Upper lobe of left lung (tissue), 4 donors: ENCODE measurements at regions not wholly inside any gene's neighbourhood (a gene's known extent, or its start where the extent isn't known, plus 50 kb on each side); places are given as distances from the start of the nearest gene placed in this dataset.

Experiments used
- CTCF ChIP-seq, 6 experiments: fragments of 450-650 bp in 4 of 6; fragments of 200-600 bp in 2 of 6; sonication (generic) in 2 of 6; IDR thresholded peaks; one replicate each; pipeline ENCODE4 v1.5.1; 2016 to 2019; ENCODE audit warnings: antibody characterized with exemption in 6 of 6
- EP300 ChIP-seq, 4 donors: sonication (generic); formaldehyde crosslinking; IDR thresholded peaks; one replicate each; pipeline ENCODE4 v1.5.1; 2017; ENCODE audit warnings: antibody characterized with exemption in 4 of 4, control low read depth in 2 of 4

- no peak for TF ChIP-seq EP300 (IDR thresholded peaks at IDR 0.05)
- no peak for TF ChIP-seq CTCF (IDR thresholded peaks at IDR 0.05)
These were observed 824.2 kb downstream of the NSUN3 start for GRCh38 chr3:94887065-94887464.
